Choroid plexus epithelial cell (primary cell): ENCODE measurements at regions not wholly inside any gene's neighbourhood (a gene's known extent, or its start where the extent isn't known, plus 50 kb on each side); places are given as distances from the start of the nearest gene placed in this dataset.

Source experiments
- DNase-seq: peaks from one replicate; pipeline ENCODE4 v3.0.0-alpha.2; 2010; ENCODE audit warnings: low read depth
- H3K4me3 ChIP-seq: 2 replicates; pipeline ENCODE4 v1.5.1; 2011; ENCODE audit warnings: low read depth, mild to moderate bottlenecking, control low read depth, low read length, moderate library complexity
- TF ChIP-seq, protein P1 (sequence below): conservative IDR thresholded peaks from 2 replicates; pipeline ENCODE4 v1.5.1; 2011; ENCODE audit warnings: low read depth, mild to moderate bottlenecking, control low read depth, inconsistent platforms, low read length, moderate library complexity

DNA sequence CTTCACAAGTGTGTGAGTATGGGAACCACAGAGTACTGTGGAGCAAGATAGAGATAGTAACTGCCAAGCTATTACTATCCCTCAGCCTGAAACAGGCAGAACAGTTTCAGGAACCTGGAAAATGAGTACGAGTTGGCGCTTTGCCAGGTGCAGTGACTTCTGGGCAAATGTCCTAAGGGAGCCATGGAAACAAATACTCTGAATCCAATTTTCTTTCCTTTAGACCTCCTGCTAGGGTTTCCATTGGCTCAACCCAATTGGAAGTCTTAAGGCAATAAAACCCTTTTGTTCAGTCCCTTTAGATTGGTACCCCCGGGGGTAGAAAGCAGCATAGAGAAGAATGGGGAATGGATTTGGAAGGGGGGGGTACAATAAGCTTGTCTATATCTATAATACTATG is 205.0 kb upstream of the EPHA7 start:
- no peak overlapping the region for H3K4me3 ChIP-seq
- no peak for DNase-seq
- TF ChIP-seq, protein P1, sequence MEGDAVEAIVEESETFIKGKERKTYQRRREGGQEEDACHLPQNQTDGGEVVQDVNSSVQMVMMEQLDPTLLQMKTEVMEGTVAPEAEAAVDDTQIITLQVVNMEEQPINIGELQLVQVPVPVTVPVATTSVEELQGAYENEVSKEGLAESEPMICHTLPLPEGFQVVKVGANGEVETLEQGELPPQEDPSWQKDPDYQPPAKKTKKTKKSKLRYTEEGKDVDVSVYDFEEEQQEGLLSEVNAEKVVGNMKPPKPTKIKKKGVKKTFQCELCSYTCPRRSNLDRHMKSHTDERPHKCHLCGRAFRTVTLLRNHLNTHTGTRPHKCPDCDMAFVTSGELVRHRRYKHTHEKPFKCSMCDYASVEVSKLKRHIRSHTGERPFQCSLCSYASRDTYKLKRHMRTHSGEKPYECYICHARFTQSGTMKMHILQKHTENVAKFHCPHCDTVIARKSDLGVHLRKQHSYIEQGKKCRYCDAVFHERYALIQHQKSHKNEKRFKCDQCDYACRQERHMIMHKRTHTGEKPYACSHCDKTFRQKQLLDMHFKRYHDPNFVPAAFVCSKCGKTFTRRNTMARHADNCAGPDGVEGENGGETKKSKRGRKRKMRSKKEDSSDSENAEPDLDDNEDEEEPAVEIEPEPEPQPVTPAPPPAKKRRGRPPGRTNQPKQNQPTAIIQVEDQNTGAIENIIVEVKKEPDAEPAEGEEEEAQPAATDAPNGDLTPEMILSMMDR, result no peak

DNA sequence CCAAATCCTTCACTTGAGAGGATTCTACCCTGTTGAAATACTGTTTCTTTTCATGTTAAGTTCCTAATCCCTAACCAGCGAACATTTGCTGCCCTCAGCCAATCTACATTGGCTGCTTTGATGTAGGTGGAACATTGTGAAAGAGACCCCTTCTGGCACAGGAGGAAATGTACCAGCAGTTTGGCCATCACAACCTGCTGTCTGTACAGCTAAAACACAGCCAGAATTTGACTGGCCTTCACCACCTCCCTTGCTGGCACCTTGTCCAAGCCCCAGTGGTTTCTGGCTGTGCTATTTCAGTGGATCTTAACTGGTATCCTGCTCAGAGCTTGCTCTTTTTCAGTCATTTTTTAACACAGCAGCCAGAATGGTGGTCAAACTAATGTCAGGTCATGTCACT is 202.1 kb upstream of the EPHA7 start:
- no peak for DNase-seq
- no peak overlapping the region for H3K4me3 ChIP-seq
- TF ChIP-seq, protein P1, result no peak

DNA sequence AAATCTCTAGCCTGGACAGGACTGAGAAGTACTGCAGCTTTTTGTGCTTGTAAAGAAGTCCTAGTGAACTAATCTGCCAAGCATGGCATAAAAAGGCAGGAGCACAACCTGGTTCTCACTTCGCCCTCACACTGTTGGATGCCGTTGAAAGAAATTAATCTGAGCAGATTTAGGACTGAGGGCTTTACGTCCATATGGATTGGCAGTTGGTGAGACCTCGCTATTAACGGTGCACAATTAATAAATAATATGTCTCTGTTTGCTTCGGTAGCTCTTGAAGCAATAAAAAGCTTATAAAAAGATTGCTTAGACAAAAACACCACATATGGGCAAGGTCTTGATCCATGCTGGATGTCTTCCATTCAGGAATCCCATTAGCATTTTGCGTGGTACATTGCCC is 185.6 kb upstream of the EPHA7 start:
- DNase-seq, result no peak
- no peak overlapping the region for H3K4me3 ChIP-seq
- TF ChIP-seq, protein P1, result no peak

DNA sequence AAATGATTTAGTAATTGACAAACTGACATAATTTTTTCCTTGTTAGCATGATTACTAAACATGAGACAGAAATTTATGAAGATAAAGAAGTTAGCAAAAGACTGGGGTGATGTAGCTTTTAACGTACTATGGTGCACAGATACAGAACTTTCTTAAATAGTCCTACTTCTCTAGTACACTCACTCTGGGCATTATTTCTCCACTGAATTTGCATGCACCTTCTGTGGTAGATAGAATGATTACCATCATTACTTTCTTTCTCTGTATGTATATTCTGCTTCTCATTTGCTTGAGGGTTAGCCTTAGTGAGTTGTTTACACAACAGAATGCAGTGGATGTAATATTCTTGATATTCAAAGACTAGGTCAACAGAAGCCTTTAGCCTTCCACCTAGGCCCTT is 173.1 kb upstream of the EPHA7 start:
- no peak for DNase-seq
- TF ChIP-seq, protein P1, result no peak
- no peak overlapping the region for H3K4me3 ChIP-seq

DNA sequence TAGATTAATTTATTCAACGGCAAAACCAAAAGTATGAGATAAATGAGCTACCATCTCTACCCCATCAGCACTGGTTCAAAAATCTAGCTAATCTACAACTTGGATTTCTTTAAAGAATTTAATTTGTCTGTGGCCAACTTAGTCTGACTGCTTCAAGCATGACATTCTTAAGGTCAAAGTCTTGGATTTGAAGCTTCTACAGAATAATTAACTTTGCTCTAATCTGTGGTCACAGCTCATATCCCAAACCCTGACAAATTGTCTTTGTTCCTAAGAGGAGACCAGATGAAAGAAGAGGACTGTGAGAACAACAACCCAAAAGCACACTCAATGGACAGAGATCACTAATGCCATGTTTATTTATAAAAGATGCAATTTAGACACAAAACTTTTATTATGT is 166.9 kb upstream of the EPHA7 start:
- no peak overlapping the region for H3K4me3 ChIP-seq
- TF ChIP-seq, protein P1, result no peak
- no peak for DNase-seq

DNA sequence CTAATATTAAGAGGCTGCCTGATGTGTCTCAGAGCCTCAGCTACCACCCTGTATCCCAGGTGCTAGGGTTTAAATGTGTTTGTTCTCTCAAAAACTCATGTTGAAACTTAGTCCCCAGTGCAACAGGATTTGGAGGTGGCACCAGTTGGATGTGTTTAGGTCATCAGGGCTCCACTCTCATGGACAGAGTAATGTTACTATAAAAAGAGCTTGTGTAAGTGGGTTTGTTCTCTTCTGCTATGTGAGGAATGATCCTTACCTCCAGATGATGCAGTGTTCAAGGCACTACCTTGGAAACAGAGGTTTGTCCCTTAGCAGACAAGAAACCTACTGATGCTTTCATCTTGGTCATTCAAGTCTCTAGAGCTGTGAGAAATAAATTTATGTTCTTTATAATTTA is 164.9 kb upstream of the EPHA7 start:
- H3K4me3 ChIP-seq, result no peak overlapping the region
- DNase-seq, result no peak
- TF ChIP-seq, protein P1, result no peak

DNA sequence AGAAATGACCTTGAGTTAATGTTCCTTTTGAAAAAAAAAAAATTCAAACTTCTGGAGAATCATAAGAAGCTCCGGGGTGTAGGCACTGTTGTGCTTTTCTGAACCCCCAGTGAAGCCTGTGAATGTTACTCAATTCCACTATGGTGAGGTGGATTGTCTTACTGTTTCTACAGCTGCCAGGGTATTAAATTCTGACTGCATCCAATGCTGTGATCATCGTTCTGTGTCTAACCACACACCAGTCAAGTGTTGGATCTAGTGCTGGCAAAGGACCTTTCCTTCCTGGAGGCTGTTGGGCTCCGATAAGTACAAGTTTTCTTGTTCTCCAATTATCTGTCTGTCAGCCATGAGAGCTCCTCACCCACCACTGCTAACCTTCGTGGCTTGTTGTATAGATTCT is 162.0 kb upstream of the EPHA7 start:
- TF ChIP-seq, protein P1, result no peak
- DNase-seq, result no peak
- H3K4me3 ChIP-seq, result no peak overlapping the region
